Neural crest cell (in vitro differentiated cells): ENCODE measurements at regions not wholly inside any gene's neighbourhood (a gene's known extent, or its start where the extent isn't known, plus 50 kb on each side); places are given as distances from the start of the nearest gene placed in this dataset.
"Not testable (repeated sequence)": the region's sequence is repeated elsewhere in the genome, so short reads cannot be mapped to it uniquely, and the experiment has no call there.

Source experiments
- DNase-seq: peaks from one replicate; pipeline ENCODE4 v3.0.0; 2021; ENCODE audit warnings: low read depth, mixed read lengths, low spot score
- H3K27ac Mint-ChIP-seq: one replicate; pipeline ENCODE4 v1.8.0; 2021; ENCODE audit warnings: mild to moderate bottlenecking, mixed read lengths; ENCODE audit not compliant: unreplicated experiment
- H3K27me3 Mint-ChIP-seq: 2 replicates; pipeline ENCODE4 v1.8.0; 2021; ENCODE audit warnings: low read depth, mild to moderate bottlenecking, mixed read lengths
- H3K36me3 Mint-ChIP-seq: 2 replicates; pipeline ENCODE4 v1.8.0; 2021; ENCODE audit warnings: low read depth, mild to moderate bottlenecking, mixed read lengths
- H3K4me1 Mint-ChIP-seq: 2 replicates; pipeline ENCODE4 v1.8.0; 2021; ENCODE audit warnings: mixed read lengths
- H3K4me3 Mint-ChIP-seq: one replicate; pipeline ENCODE4 v1.8.0; 2021; ENCODE audit warnings: mild to moderate bottlenecking, mixed read lengths
- H3K9me3 Mint-ChIP-seq: 2 replicates; pipeline ENCODE4 v1.8.0; 2021; ENCODE audit warnings: mixed read lengths
- CTCF ChIP-seq: fragments of 200-600 bp; sonication (generic); conservative IDR thresholded peaks from 2 replicates; pipeline ENCODE4 v1.5.0; 2021; ENCODE audit warnings: antibody characterized with exemption, mild to moderate bottlenecking

- no peak overlapping the region for H3K4me3 Mint-ChIP-seq
- peaks cover 22% of the 10 kb centered on the region for H3K27me3 Mint-ChIP-seq
- no peak overlapping the region for H3K27ac Mint-ChIP-seq
- DNase-seq = no peak
- peaks cover 6% of the 10 kb centered on the region for H3K9me3 Mint-ChIP-seq
- peaks cover 17% of the 10 kb centered on the region for H3K4me1 Mint-ChIP-seq
- TF ChIP-seq CTCF = no peak
- H3K36me3 Mint-ChIP-seq = peaks cover 3% of the 10 kb centered on the region
These were observed 190.0 kb downstream of the RTP5 start for GRCh38 chr2:242059566-242059965.

DNA sequence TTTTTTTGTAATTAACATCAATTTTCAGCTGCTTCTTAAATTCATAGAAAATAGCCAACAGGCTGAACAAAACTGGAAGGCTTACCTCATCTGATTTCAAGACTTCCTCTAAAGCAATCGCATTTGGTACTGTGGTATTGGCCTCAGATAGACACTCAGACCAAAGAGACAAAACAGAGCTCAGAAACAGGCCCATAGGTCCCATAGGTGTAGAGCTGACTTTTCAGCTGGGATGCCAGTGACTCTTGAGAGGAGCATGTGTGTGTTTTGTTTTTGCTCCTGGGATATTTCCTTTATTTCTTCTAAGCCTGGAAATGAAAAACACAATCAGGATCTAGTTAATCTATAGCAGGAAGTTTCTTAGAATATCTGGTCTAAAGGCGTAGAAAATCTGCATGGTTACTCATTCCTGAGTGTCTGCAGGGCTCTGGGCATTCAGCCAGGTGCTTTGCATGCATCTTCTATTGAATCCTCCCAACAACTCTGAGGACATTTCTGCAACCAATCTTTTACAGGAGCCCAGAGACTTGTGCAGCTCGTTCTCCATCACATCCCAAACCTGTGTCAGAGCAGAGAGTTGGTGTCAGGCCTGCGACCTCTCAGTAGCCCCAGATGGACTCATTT lies 190.8 kb downstream of the RTP5 start:
- Mint-ChIP-seq H3K27ac (no peak overlapping the region), H3K4me1 (peaks cover 20% of the 10 kb centered on the region), H3K36me3 (peaks cover 3% of the 10 kb centered on the region), H3K4me3 (no peak overlapping the region), H3K9me3 (peaks cover 6% of the 10 kb centered on the region), H3K27me3 (peaks cover 22% of the 10 kb centered on the region)
- DNase-seq = no peak
- no peak for TF ChIP-seq CTCF

DNA sequence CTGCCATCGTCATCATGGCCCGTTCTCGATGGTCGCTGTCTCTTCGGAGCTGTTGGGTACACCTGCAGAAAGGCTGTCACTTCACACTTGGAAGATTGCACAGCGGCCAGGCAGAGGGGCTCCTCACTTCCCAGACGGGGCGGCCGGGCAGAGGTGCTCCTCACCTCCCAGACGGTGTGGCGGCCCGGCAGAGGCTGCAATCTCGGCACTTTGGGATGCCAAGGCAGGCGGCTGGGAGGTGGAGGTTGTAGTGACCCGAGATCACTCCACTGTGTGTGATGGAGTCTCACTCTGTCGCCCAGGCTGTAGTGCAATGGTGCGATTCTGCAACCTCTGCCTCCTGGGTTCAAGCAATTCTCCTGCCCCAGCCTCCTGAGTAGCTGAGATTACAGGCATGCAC lies 192.4 kb downstream of the RTP5 start:
- H3K9me3 Mint-ChIP-seq = not testable (repeated sequence)

DNA sequence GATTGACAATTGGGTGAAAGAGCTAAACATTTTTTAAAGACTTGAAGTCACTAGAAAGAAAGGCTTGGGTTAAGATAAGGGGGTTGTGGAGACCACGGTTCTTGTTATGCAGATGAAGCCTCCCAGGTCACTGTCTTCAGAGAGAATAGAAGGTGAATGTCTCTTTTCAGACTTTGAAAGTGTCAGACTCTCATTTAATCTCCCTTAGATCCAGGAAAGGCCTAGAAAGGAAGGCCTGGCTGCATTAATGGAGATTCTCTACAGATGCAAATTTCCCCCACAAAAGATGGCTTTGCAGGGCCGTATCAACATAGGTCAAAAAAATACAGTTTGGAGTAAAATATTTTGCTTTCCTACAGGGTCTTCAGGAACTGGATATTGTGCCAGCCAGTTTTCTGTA lies 193.9 kb downstream of the RTP5 start:
- Mint-ChIP-seq H3K27me3 (peaks cover 8% of the 10 kb centered on the region), H3K27ac (no peak overlapping the region), H3K4me3 (no peak overlapping the region), H3K4me1 (peaks cover 26% of the 10 kb centered on the region), H3K36me3 (peaks cover 3% of the 10 kb centered on the region), H3K9me3 (peaks cover 6% of the 10 kb centered on the region)
- no peak for TF ChIP-seq CTCF
- no peak for DNase-seq

More for the DNA sequence above, 192.4 kb downstream of the RTP5 start:
- H3K27ac Mint-ChIP-seq, H3K4me3 Mint-ChIP-seq, DNase-seq, H3K36me3 Mint-ChIP-seq: not testable (repeated sequence)
- peaks cover 17% of the 10 kb centered on the region for H3K27me3 Mint-ChIP-seq
- H3K4me1 Mint-ChIP-seq = peaks cover 20% of the 10 kb centered on the region

DNA sequence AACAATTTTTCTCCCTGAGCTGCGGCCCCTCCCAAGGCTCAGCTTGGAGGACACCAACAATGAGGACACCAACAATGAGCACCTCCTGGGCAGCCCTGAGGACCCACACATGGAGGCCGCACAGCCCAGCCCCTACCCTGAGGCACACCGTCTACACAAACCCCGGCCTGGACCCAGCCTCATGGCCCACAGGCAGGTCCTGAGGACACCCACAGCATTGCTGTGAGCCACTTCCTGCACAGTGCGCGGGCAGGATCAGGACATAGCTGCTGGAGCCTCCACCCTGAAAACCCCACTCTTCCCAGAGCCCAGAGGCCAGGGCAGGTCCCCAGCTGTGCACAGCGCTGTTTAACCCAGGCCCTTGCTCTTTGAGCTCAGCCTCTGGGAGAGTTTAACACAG lies 194.3 kb downstream of the RTP5 start:
- Mint-ChIP-seq H3K4me3 (no peak overlapping the region), H3K36me3 (peaks cover 3% of the 10 kb centered on the region), H3K27ac (no peak overlapping the region), H3K27me3 (peaks cover 8% of the 10 kb centered on the region), H3K9me3 (peaks cover 6% of the 10 kb centered on the region), H3K4me1 (peaks cover 30% of the 10 kb centered on the region)
- TF ChIP-seq CTCF = no peak
- no peak for DNase-seq

- peaks cover 6% of the 10 kb centered on the region for H3K9me3 Mint-ChIP-seq
- H3K27me3 Mint-ChIP-seq = peaks cover under 1% of the 10 kb centered on the region
- peaks cover 3% of the 10 kb centered on the region for H3K36me3 Mint-ChIP-seq
- no peak overlapping the region for H3K4me3 Mint-ChIP-seq
- DNase-seq = no peak
- no peak overlapping the region for H3K27ac Mint-ChIP-seq
- H3K4me1 Mint-ChIP-seq = peaks cover 33% of the 10 kb centered on the region
- no peak for TF ChIP-seq CTCF
These were observed 195.1 kb downstream of the RTP5 start for GRCh38 chr2:242064364-242065250.
